MM.1S (cell line): ENCODE measurements at regions not wholly inside any gene's neighbourhood (a gene's known extent, or its start where the extent isn't known, plus 50 kb on each side); places are given as distances from the start of the nearest gene placed in this dataset.

Source experiments
- DNase-seq: peaks from one replicate; pipeline ENCODE4 v3.0.0-alpha.2; 2015
- H2AFZ ChIP-seq: fragments of 300-600 bp; sonication (generic); 2 replicates; pipeline ENCODE4 v1.6.0; 2016; ENCODE audit warnings: antibody characterized with exemption, low read length
- H3F3A ChIP-seq: fragments of 300-600 bp; sonication (generic); 2 replicates; pipeline ENCODE4 v1.6.1; 2016; ENCODE audit warnings: mild to moderate bottlenecking, antibody characterized with exemption, low read length, moderate library complexity, mixed read lengths; ENCODE audit not compliant: insufficient read depth
- H3K27ac ChIP-seq: fragments of 300-600 bp; sonication (generic); 2 replicates; pipeline ENCODE4 v1.5.1; 2016; ENCODE audit warnings: mild to moderate bottlenecking, low read length
- H3K27me3 ChIP-seq: fragments of 300-600 bp; sonication (generic); replicated peaks from 2 replicates; pipeline ENCODE4 v1.6.0; 2016; ENCODE audit warnings: low read length; ENCODE audit not compliant: insufficient read depth
- H3K36me3 ChIP-seq: fragments of 300-600 bp; sonication (generic); replicated peaks from 2 replicates; pipeline ENCODE4 v1.6.1; 2016; ENCODE audit warnings: mild to moderate bottlenecking, low read length, mixed read lengths; ENCODE audit not compliant: insufficient read depth
- H3K4me1 ChIP-seq: fragments of 300-600 bp; sonication (generic); 2 replicates; pipeline ENCODE4 v1.6.1; 2016; ENCODE audit warnings: low read length, mixed read lengths
- H3K4me2 ChIP-seq: fragments of 300-600 bp; sonication (generic); 2 replicates; pipeline ENCODE4 v1.6.0; 2016; ENCODE audit warnings: low read depth, low read length
- H3K4me3 ChIP-seq: fragments of 300-600 bp; sonication (generic); 2 replicates; pipeline ENCODE4 v1.5.1; 2016; ENCODE audit warnings: low read length, mixed read lengths
- H3K79me2 ChIP-seq: fragments of 300-600 bp; sonication (generic); 2 replicates; pipeline ENCODE4 v1.6.1; 2016; ENCODE audit warnings: mixed run types, low read length, mixed read lengths
- H3K9ac ChIP-seq: fragments of 300-600 bp; sonication (generic); 2 replicates; pipeline ENCODE4 v1.6.1; 2016; ENCODE audit warnings: low read length, mixed read lengths
- H3K9me2 ChIP-seq: fragments of 300-600 bp; sonication (generic); replicated peaks from 2 replicates; pipeline ENCODE4 v1.6.1; 2016; ENCODE audit warnings: mild to moderate bottlenecking, low read length, mixed read lengths; ENCODE audit not compliant: insufficient read depth
- H3K9me3 ChIP-seq: fragments of 300-600 bp; sonication (generic); replicated peaks from 2 replicates; pipeline ENCODE4 v1.6.1; 2016; ENCODE audit warnings: mild to moderate bottlenecking, low read length, mixed read lengths; ENCODE audit not compliant: insufficient read depth
- H4K20me1 ChIP-seq: fragments of 300-600 bp; sonication (generic); 2 replicates; pipeline ENCODE4 v1.6.1; 2016; ENCODE audit warnings: mild to moderate bottlenecking, low read length, moderate library complexity, mixed read lengths; ENCODE audit not compliant: insufficient read depth
- EZH2 ChIP-seq: fragments of 300-600 bp; sonication (generic); optimal IDR thresholded peaks from 2 replicates; pipeline ENCODE3; 2017; ENCODE audit warnings: low read depth, mild to moderate bottlenecking, antibody characterized with exemption, low read length, mixed read lengths
- EZH2phosphoT487 ChIP-seq: fragments of 300-600 bp; sonication (generic); IDR thresholded peaks from 2 replicates; pipeline ENCODE4 v1.6.1; 2018; ENCODE audit warnings: antibody characterized with exemption, low read length
- TF ChIP-seq, protein P1 (sequence below): fragments of 300-600 bp; sonication (generic); IDR thresholded peaks from 2 replicates; pipeline ENCODE4 v1.5.1; 2016; ENCODE audit warnings: antibody characterized with exemption, low read length, mixed read lengths

DNA sequence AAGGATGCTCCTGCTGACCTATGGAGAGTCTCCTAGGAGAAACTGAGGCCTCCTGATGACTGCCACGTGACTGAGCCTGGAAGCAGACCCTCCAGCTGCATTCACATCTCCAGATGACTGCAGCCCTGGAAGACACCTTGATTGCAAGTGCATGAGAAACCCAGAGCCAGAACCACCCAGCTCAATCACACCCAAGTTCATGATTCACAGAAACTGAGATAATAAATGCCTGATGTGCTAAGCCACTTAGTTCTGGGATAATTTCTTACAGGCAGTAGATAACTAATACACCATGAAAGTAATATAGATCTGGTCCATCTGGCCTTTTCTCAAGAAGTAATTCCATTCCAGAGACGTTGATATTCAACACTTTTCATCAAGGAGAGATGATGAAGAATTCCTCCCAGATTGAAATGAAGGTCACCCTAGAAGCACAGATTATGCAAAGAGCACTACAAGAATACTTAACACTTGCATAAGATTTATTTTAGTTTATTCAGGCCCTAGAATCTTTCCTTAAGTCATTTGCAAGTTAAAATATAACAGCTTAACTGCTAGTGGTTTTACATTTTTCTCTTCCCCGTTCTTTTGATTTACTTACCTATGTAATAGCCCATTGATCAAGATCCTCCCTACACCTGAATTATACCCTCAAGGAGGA, 208.2 kb upstream of the INHBA start:
- Histone ChIP-seq H2AFZ (no peak overlapping the region), H3K9me2 (no peaks in the 10 kb centered on the region), H3K4me2 (no peak overlapping the region), H3F3A (no peaks in the 10 kb centered on the region), H3K27ac (no peak overlapping the region), H3K4me1 (no peaks in the 10 kb centered on the region), H3K27me3 (no peaks in the 10 kb centered on the region), H3K79me2 (no peaks in the 10 kb centered on the region), H3K4me3 (no peak overlapping the region), H3K9ac (no peak overlapping the region), H4K20me1 (no peaks in the 10 kb centered on the region), H3K36me3 (no peaks in the 10 kb centered on the region), H3K9me3 (no peaks in the 10 kb centered on the region)
- TF ChIP-seq, protein P1, sequence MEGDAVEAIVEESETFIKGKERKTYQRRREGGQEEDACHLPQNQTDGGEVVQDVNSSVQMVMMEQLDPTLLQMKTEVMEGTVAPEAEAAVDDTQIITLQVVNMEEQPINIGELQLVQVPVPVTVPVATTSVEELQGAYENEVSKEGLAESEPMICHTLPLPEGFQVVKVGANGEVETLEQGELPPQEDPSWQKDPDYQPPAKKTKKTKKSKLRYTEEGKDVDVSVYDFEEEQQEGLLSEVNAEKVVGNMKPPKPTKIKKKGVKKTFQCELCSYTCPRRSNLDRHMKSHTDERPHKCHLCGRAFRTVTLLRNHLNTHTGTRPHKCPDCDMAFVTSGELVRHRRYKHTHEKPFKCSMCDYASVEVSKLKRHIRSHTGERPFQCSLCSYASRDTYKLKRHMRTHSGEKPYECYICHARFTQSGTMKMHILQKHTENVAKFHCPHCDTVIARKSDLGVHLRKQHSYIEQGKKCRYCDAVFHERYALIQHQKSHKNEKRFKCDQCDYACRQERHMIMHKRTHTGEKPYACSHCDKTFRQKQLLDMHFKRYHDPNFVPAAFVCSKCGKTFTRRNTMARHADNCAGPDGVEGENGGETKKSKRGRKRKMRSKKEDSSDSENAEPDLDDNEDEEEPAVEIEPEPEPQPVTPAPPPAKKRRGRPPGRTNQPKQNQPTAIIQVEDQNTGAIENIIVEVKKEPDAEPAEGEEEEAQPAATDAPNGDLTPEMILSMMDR, result no peak
- TF ChIP-seq EZH2, result no peak
- no peak for TF ChIP-seq EZH2phosphoT487
- DNase-seq, result no peak

DNA sequence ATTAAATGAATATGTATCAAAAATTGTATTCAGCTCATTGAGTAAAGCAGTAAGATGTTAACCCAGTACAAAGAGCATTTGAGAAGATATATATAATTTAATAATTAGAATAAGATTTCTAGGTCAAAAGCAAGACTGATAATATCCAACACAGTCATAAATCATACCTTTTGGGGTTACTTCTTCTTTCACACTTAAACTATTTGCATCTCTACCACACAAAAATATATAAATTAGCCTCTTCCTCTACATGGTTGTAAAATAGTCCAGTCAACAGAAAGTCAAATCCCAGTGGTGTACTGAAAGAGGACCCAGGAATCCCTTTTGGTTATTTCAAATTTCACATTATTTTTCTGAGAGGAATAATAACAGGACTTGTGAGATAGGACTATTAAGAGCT, 204.6 kb upstream of the INHBA start:
- Histone ChIP-seq H3K4me2 (no peak overlapping the region), H3K9me3 (no peaks in the 10 kb centered on the region), H3K9ac (no peak overlapping the region), H3K4me3 (no peak overlapping the region), H3K9me2 (no peaks in the 10 kb centered on the region), H3K27ac (no peak overlapping the region), H2AFZ (no peak overlapping the region), H4K20me1 (no peaks in the 10 kb centered on the region), H3F3A (no peaks in the 10 kb centered on the region), H3K79me2 (no peaks in the 10 kb centered on the region), H3K4me1 (no peaks in the 10 kb centered on the region), H3K27me3 (no peaks in the 10 kb centered on the region), H3K36me3 (no peaks in the 10 kb centered on the region)
- TF ChIP-seq EZH2phosphoT487 (no peak), EZH2 (no peak)
- TF ChIP-seq, protein P1, result no peak
- DNase-seq, result no peak

DNA sequence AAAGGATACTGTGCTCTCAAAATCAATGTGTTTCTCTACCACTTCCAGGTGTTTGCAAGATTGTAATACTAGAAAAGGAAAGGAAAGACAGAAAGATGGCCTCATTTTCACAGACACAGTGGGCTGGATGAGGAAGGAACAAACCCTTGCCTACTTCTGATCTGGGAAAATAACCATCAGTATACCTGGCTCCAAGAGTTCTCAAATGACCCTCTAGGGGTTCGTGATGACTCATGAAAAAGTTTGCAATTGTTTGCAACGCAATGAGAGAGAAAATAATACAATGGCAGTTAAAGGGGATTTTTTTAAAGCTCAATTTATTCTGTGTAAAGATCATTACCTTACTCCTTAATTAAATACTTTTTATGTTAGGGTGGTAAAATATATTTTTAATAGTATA, 197.6 kb upstream of the INHBA start:
- Histone ChIP-seq H3K36me3 (no peaks in the 10 kb centered on the region), H3K9me2 (no peaks in the 10 kb centered on the region), H3F3A (no peaks in the 10 kb centered on the region), H4K20me1 (no peaks in the 10 kb centered on the region), H3K4me1 (no peaks in the 10 kb centered on the region), H3K27ac (no peak overlapping the region), H3K9ac (no peak overlapping the region), H3K27me3 (no peaks in the 10 kb centered on the region), H3K4me3 (no peak overlapping the region), H2AFZ (no peak overlapping the region), H3K9me3 (no peaks in the 10 kb centered on the region), H3K79me2 (no peaks in the 10 kb centered on the region), H3K4me2 (no peak overlapping the region)
- no peak for TF ChIP-seq EZH2phosphoT487
- TF ChIP-seq, protein P1, result no peak
- no peak for TF ChIP-seq EZH2
- no peak for DNase-seq
